ENCODE measurements at regions not wholly inside any gene's neighbourhood (a gene's known extent, or its start where the extent isn't known, plus 50 kb on each side); places are given as distances from the start of the nearest gene placed in this dataset.

GRCh38 chr9:30015073-30015472, 2369.4 kb upstream of the ACO1 start:
- TF ChIP-seq CTCF (conservative IDR thresholded peaks at IDR 0.05) (no peak), ZFX (IDR thresholded peaks at IDR 0.05) (no peak)
- H3K27ac ChIP-seq, result no peak overlapping the region

GRCh38 chr9:30020161-30020560, 2364.3 kb upstream of the ACO1 start:
- TF ChIP-seq CTCF (conservative IDR thresholded peaks at IDR 0.05) (no peak), ZFX (IDR thresholded peaks at IDR 0.05) (no peak)
- H3K27ac ChIP-seq, result no peak overlapping the region

- TF ChIP-seq ZFX (IDR thresholded peaks at IDR 0.05) (no peak), CTCF (conservative IDR thresholded peaks at IDR 0.05) (no peak)
- H3K27ac ChIP-seq, result no peak overlapping the region
Observed at GRCh38 chr9:30035761-30036160, 2348.7 kb upstream of the ACO1 start.

GRCh38 chr9:30036558-30036957, 2347.9 kb upstream of the ACO1 start:
- TF ChIP-seq CTCF (conservative IDR thresholded peaks at IDR 0.05) (no peak), ZFX (IDR thresholded peaks at IDR 0.05) (no peak)
- H3K27ac ChIP-seq, result no peak overlapping the region

- TF ChIP-seq ZFX (IDR thresholded peaks at IDR 0.05) (no peak), CTCF (conservative IDR thresholded peaks at IDR 0.05) (0 out of 2 replicates have a peak, but pooled peaks have one; percentile 10)
- H3K27ac ChIP-seq, result no peak overlapping the region
Observed at GRCh38 chr9:30039712-30040111, 2344.7 kb upstream of the ACO1 start.

GRCh38 chr9:30048396-30048795, 2336.0 kb upstream of the ACO1 start:
- no peak for TF ChIP-seq ZFX (IDR thresholded peaks at IDR 0.05)
- no peak for TF ChIP-seq CTCF (conservative IDR thresholded peaks at IDR 0.05)
- H3K27ac ChIP-seq, result no peak overlapping the region

- TF ChIP-seq ZFX (IDR thresholded peaks at IDR 0.05) (no peak), CTCF (conservative IDR thresholded peaks at IDR 0.05) (no peak)
- no peak overlapping the region for H3K27ac ChIP-seq
Observed at GRCh38 chr9:30058463-30058862, 2326.0 kb upstream of the ACO1 start.

Data from C4-2B (cell line).